ENCODE measurements at regions not wholly inside any gene's neighbourhood (a gene's known extent, or its start where the extent isn't known, plus 50 kb on each side); places are given as distances from the start of the nearest gene placed in this dataset.
"Not testable (repeated sequence)": the region's sequence is repeated elsewhere in the genome, so short reads cannot be mapped to it uniquely, and the experiment has no call there.

- H3K9me3 ChIP-seq (ENCODE audit: low read length): no peaks in the 10 kb centered on the region
- no peak overlapping the region for H2AFZ ChIP-seq (ENCODE audit: low read length)
- peak overlapping the region; percentile 74; the same call in 1 of the 2 replicates for H3K27ac ChIP-seq (ENCODE audit: low read length)
- H3K9ac ChIP-seq (ENCODE audit: low read length): no peak overlapping the region
- peak overlapping the region; percentile 30 for H3K4me2 ChIP-seq (ENCODE audit: low read depth, low read length, poor library complexity, severe bottlenecking)
- peaks cover 50% of the 10 kb centered on the region for H3K4me1 ChIP-seq (ENCODE audit: low read length)
- H3K36me3 ChIP-seq (ENCODE audit: insufficient read depth, low read length): no peaks in the 10 kb centered on the region
- H3K4me3 ChIP-seq (ENCODE audit: low read length): no peak overlapping the region
- no peaks in the 10 kb centered on the region for H3K79me2 ChIP-seq (ENCODE audit: low read length)
- no peaks in the 10 kb centered on the region for H3K9me2 ChIP-seq (replicated peaks; ENCODE audit: insufficient read depth, low read length)
- no peaks in the 10 kb centered on the region for H3K27me3 ChIP-seq (ENCODE audit: low read length)
- no peaks in the 10 kb centered on the region for H4K20me1 ChIP-seq (ENCODE audit: insufficient read depth, low read depth, low read length)
- DNase-seq: no peak
Observed at GRCh38 chr3:158953131-158953530, 151.3 kb downstream of the MFSD1 start.

GRCh38 chr3:158954420-158954819, 152.6 kb downstream of the MFSD1 start:
- Histone ChIP-seq H3K9ac (ENCODE audit: low read length) (no peak overlapping the region), H3K27ac (ENCODE audit: low read length) (peak overlapping the region; percentile 74), H3K4me2 (ENCODE audit: low read depth, low read length, poor library complexity, severe bottlenecking) (peak overlapping the region; percentile 63), H3K79me2 (ENCODE audit: low read length) (no peaks in the 10 kb centered on the region), H3K27me3 (ENCODE audit: low read length) (no peaks in the 10 kb centered on the region), H3K9me2 (replicated peaks; ENCODE audit: insufficient read depth, low read length) (no peaks in the 10 kb centered on the region), H3K4me1 (ENCODE audit: low read length) (peaks cover 54% of the 10 kb centered on the region), H3K9me3 (ENCODE audit: low read length) (no peaks in the 10 kb centered on the region), H2AFZ (ENCODE audit: low read length) (peak overlapping the region; percentile 73), H3K4me3 (ENCODE audit: low read length) (peak overlapping the region; percentile 5), H4K20me1 (ENCODE audit: insufficient read depth, low read depth, low read length) (no peaks in the 10 kb centered on the region), H3K36me3 (ENCODE audit: insufficient read depth, low read length) (no peaks in the 10 kb centered on the region)
- no peak for DNase-seq

GRCh38 chr3:158957777-158958176, 155.9 kb downstream of the MFSD1 start:
- H3K27me3 ChIP-seq (ENCODE audit: low read length); H4K20me1 ChIP-seq (ENCODE audit: insufficient read depth, low read depth, low read length); H3K9ac ChIP-seq (ENCODE audit: low read length); H3K9me2 ChIP-seq (replicated peaks; ENCODE audit: insufficient read depth, low read length); H3K4me3 ChIP-seq (ENCODE audit: low read length); H3K4me2 ChIP-seq (ENCODE audit: low read depth, low read length, poor library complexity, severe bottlenecking); H2AFZ ChIP-seq (ENCODE audit: low read length); H3K9me3 ChIP-seq (ENCODE audit: low read length); H3K79me2 ChIP-seq (ENCODE audit: low read length); H3K36me3 ChIP-seq (ENCODE audit: insufficient read depth, low read length); DNase-seq: not testable (repeated sequence)
- Histone ChIP-seq H3K27ac (ENCODE audit: low read length) (peak overlapping the region; percentile 56), H3K4me1 (ENCODE audit: low read length) (peaks cover 66% of the 10 kb centered on the region)

- H3K9ac ChIP-seq (ENCODE audit: low read length): no peak overlapping the region
- H3K4me1 ChIP-seq (ENCODE audit: low read length): peaks cover 66% of the 10 kb centered on the region
- H3K79me2 ChIP-seq (ENCODE audit: low read length): no peaks in the 10 kb centered on the region
- H4K20me1 ChIP-seq (ENCODE audit: insufficient read depth, low read depth, low read length): no peaks in the 10 kb centered on the region
- no peak overlapping the region for H3K27ac ChIP-seq (ENCODE audit: low read length)
- no peaks in the 10 kb centered on the region; the same call in 1 of the 2 replicates for H3K36me3 ChIP-seq (ENCODE audit: insufficient read depth, low read length)
- H3K4me2 ChIP-seq (ENCODE audit: low read depth, low read length, poor library complexity, severe bottlenecking): no peak overlapping the region
- no peak for DNase-seq
- H3K9me2 ChIP-seq (replicated peaks; ENCODE audit: insufficient read depth, low read length): no peaks in the 10 kb centered on the region
- no peaks in the 10 kb centered on the region for H3K9me3 ChIP-seq (ENCODE audit: low read length)
- H3K27me3 ChIP-seq (ENCODE audit: low read length): no peaks in the 10 kb centered on the region
- no peak overlapping the region for H3K4me3 ChIP-seq (ENCODE audit: low read length)
- H2AFZ ChIP-seq (ENCODE audit: low read length): no peak overlapping the region
Observed at GRCh38 chr3:158958873-158959272, 157.0 kb downstream of the MFSD1 start.

- H2AFZ ChIP-seq (ENCODE audit: low read length): peak overlapping the region; percentile 56; the same call in 1 of the 2 replicates
- H3K9me2 ChIP-seq (replicated peaks; ENCODE audit: insufficient read depth, low read length): no peaks in the 10 kb centered on the region
- H3K9me3 ChIP-seq (ENCODE audit: low read length): no peaks in the 10 kb centered on the region
- DNase-seq: no peak
- H3K4me2 ChIP-seq (ENCODE audit: low read depth, low read length, poor library complexity, severe bottlenecking): peak overlapping the region; percentile 62
- H3K9ac ChIP-seq (ENCODE audit: low read length): peak overlapping the region; percentile 62
- peaks cover 53% of the 10 kb centered on the region for H3K4me1 ChIP-seq (ENCODE audit: low read length)
- no peaks in the 10 kb centered on the region for H4K20me1 ChIP-seq (ENCODE audit: insufficient read depth, low read depth, low read length)
- peak overlapping the region; percentile 87 for H3K27ac ChIP-seq (ENCODE audit: low read length)
- H3K4me3 ChIP-seq (ENCODE audit: low read length): peak overlapping the region; percentile 27; the same call in 1 of the 2 replicates
- H3K79me2 ChIP-seq (ENCODE audit: low read length): no peaks in the 10 kb centered on the region
- H3K27me3 ChIP-seq (ENCODE audit: low read length): no peaks in the 10 kb centered on the region
- H3K36me3 ChIP-seq (ENCODE audit: insufficient read depth, low read length): no peaks in the 10 kb centered on the region; the same call in 1 of the 2 replicates
Observed at GRCh38 chr3:158961471-158961870, 159.6 kb downstream of the MFSD1 start.

GRCh38 chr3:158961911-158962310, 160.1 kb downstream of the MFSD1 start:
- H3K9ac ChIP-seq (ENCODE audit: low read length): peak overlapping the region; percentile 46
- H3K4me1 ChIP-seq (ENCODE audit: low read length): peaks cover 53% of the 10 kb centered on the region
- H3K36me3 ChIP-seq (ENCODE audit: insufficient read depth, low read length): no peaks in the 10 kb centered on the region; the same call in 1 of the 2 replicates
- H2AFZ ChIP-seq (ENCODE audit: low read length): peak overlapping the region; percentile 13; the same call in 1 of the 2 replicates
- peak; percentile 74 for DNase-seq
- H3K9me2 ChIP-seq (replicated peaks; ENCODE audit: insufficient read depth, low read length): no peaks in the 10 kb centered on the region
- peak overlapping the region; percentile 27; the same call in 1 of the 2 replicates for H3K4me3 ChIP-seq (ENCODE audit: low read length)
- no peaks in the 10 kb centered on the region for H3K27me3 ChIP-seq (ENCODE audit: low read length)
- no peaks in the 10 kb centered on the region for H3K9me3 ChIP-seq (ENCODE audit: low read length)
- peak overlapping the region; percentile 87 for H3K27ac ChIP-seq (ENCODE audit: low read length)
- H3K4me2 ChIP-seq (ENCODE audit: low read depth, low read length, poor library complexity, severe bottlenecking): peak overlapping the region; percentile 62
- H3K79me2 ChIP-seq (ENCODE audit: low read length): no peaks in the 10 kb centered on the region
- no peaks in the 10 kb centered on the region for H4K20me1 ChIP-seq (ENCODE audit: insufficient read depth, low read depth, low read length)

GRCh38 chr3:158970006-158970405, 168.2 kb downstream of the MFSD1 start:
- H3K27ac ChIP-seq (ENCODE audit: low read length): no peak overlapping the region
- no peak overlapping the region for H3K4me2 ChIP-seq (ENCODE audit: low read depth, low read length, poor library complexity, severe bottlenecking)
- DNase-seq: no peak
- 0 out of 2 replicates have a peak, but pooled peaks cover 5% of the 10 kb centered on the region for H3K27me3 ChIP-seq (ENCODE audit: low read length)
- no peaks in the 10 kb centered on the region for H3K9me2 ChIP-seq (replicated peaks; ENCODE audit: insufficient read depth, low read length)
- no peaks in the 10 kb centered on the region for H3K4me1 ChIP-seq (ENCODE audit: low read length)
- H3K9ac ChIP-seq (ENCODE audit: low read length): no peak overlapping the region
- H2AFZ ChIP-seq (ENCODE audit: low read length): no peak overlapping the region
- H4K20me1 ChIP-seq (ENCODE audit: insufficient read depth, low read depth, low read length): no peaks in the 10 kb centered on the region
- no peaks in the 10 kb centered on the region for H3K79me2 ChIP-seq (ENCODE audit: low read length)
- H3K4me3 ChIP-seq (ENCODE audit: low read length): no peak overlapping the region
- H3K9me3 ChIP-seq (ENCODE audit: low read length): no peaks in the 10 kb centered on the region
- no peaks in the 10 kb centered on the region for H3K36me3 ChIP-seq (ENCODE audit: insufficient read depth, low read length)

GRCh38 chr3:158974904-158975303, 173.1 kb downstream of the MFSD1 start:
- Histone ChIP-seq H3K4me1 (ENCODE audit: low read length) (no peaks in the 10 kb centered on the region), H3K79me2 (ENCODE audit: low read length) (no peaks in the 10 kb centered on the region), H3K4me3 (ENCODE audit: low read length) (no peak overlapping the region), H4K20me1 (ENCODE audit: insufficient read depth, low read depth, low read length) (no peaks in the 10 kb centered on the region), H2AFZ (ENCODE audit: low read length) (no peak overlapping the region), H3K36me3 (ENCODE audit: insufficient read depth, low read length) (no peaks in the 10 kb centered on the region), H3K27me3 (ENCODE audit: low read length) (0 out of 2 replicates have a peak, but pooled peaks cover 5% of the 10 kb centered on the region), H3K27ac (ENCODE audit: low read length) (no peak overlapping the region), H3K9ac (ENCODE audit: low read length) (no peak overlapping the region), H3K9me2 (replicated peaks; ENCODE audit: insufficient read depth, low read length) (no peaks in the 10 kb centered on the region), H3K4me2 (ENCODE audit: low read depth, low read length, poor library complexity, severe bottlenecking) (no peak overlapping the region), H3K9me3 (ENCODE audit: low read length) (no peaks in the 10 kb centered on the region)
- DNase-seq: peak; percentile 10
